Left lung (tissue), 4 donors: ENCODE measurements at regions not wholly inside any gene's neighbourhood (a gene's known extent, or its start where the extent isn't known, plus 50 kb on each side); places are given as distances from the start of the nearest gene placed in this dataset.
"Not testable (repeated sequence)": the region's sequence is repeated elsewhere in the genome, so short reads cannot be mapped to it uniquely, and the experiment has no call there.

ENCODE experiments used
- ATAC-seq: fragments of 200-7000 bp; cut with Tn5 transposase; one replicate; pipeline ENCODE4 v1.9.1; 2020; ENCODE audit warnings: moderate library complexity
- DNase-seq, 4 donors: peaks; one replicate each; pipeline ENCODE4 v3.0.0-alpha.2; 2013 to 2020
- H3K27ac ChIP-seq, 2 donors: fragments of 200-600 bp; sonication (generic) in 1 of 2; one replicate each; pipeline versions ENCODE4 v1.5.0 to v1.8.0; 2020 to 2021
- H3K27me3 ChIP-seq, 2 donors: fragments of 200-600 bp; sonication (generic) in 1 of 2; one replicate each; pipeline versions ENCODE4 v1.5.0 to v1.8.0; 2020 to 2021
- H3K36me3 ChIP-seq, 2 donors: fragments of 200-600 bp; sonication (generic) in 1 of 2; one replicate each; pipeline versions ENCODE4 v1.5.0 to v1.8.0; 2020 to 2021
- H3K4me1 ChIP-seq, 2 donors: fragments of 200-600 bp; one replicate each; pipeline ENCODE4 v1.8.0; 2021
- H3K4me3 ChIP-seq, 2 donors: fragments of 200-600 bp; sonication (generic) in 1 of 2; one replicate each; pipeline versions ENCODE4 v1.5.0 to v1.8.0; 2020 to 2021; ENCODE audit warnings: mild to moderate bottlenecking in 1 of 2
- H3K9me3 ChIP-seq, 2 donors: fragments of 200-600 bp; sonication (generic) in 1 of 2; one replicate each; pipeline versions ENCODE4 v1.5.0 to v1.8.0; 2020 to 2021
- CTCF ChIP-seq, 2 donors: fragments of 200-600 bp; sonication (generic) in 1 of 2; IDR thresholded peaks; one replicate each; pipeline versions ENCODE4 v1.5.0 to v1.8.0; 2021; ENCODE audit warnings: antibody characterized with exemption in 2 of 2
- intact Hi-C, 2 donors: fragments of 100-400 bp; cut with DNase I; formaldehyde crosslinking; loops; one replicate each; pipeline versions ENCODE4 v1.11.2 to v1.14.2; 2022
- donor health status: DM: no; HTN: yes; CAD: no.
- donor health status: DM: no; HTN: no; CAD: no.

DNA sequence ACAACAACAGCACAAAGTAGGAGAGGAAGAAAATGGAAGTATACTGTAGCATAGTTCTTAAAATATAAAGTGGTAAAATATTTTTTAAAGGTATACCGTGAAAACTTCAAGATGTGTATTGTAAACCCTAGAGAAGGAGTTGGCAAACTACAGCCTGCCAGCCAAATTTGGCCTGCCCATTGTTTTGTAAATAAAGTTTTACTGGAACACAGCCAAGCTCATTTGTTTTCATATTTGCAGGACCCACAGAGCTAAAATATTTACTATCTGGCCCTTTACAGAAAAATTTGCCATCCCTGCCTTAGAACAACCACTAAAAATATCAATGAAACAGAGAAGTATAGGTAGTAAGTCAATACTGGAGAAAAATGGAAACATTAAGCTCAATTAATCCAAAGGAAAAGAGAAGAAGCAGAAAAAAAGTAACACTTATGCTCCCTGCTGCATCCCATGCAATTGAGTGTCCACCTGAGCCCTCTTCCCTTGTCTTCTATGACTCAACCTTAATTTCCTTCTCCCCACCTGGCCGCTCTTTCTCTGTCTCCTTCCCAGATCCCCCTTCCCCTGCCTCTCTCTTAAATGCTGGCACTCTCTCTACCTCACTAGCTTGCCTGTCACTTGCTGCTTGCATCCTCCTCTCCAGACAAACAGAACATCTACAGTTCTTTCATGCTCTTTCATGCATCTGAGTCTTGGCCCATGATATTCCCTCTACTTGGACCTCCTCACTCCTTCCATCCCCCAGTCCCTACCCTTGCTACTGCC, 50.6 kb upstream of the FER start:
- H3K27ac ChIP-seq, result no peak overlapping the region
- no peaks in the 10 kb centered on the region for H3K36me3 ChIP-seq
- no peaks in the 10 kb centered on the region for H3K9me3 ChIP-seq
- intact Hi-C loops, result no loop called here
- ATAC-seq (no peak), DNase-seq (no peak)
- no peak for TF ChIP-seq CTCF (IDR thresholded peaks at IDR 0.05)
- no peaks in the 10 kb centered on the region for H3K4me1 ChIP-seq
- no peak overlapping the region for H3K4me3 ChIP-seq
- H3K27me3 ChIP-seq, result no peaks in the 10 kb centered on the region

DNA sequence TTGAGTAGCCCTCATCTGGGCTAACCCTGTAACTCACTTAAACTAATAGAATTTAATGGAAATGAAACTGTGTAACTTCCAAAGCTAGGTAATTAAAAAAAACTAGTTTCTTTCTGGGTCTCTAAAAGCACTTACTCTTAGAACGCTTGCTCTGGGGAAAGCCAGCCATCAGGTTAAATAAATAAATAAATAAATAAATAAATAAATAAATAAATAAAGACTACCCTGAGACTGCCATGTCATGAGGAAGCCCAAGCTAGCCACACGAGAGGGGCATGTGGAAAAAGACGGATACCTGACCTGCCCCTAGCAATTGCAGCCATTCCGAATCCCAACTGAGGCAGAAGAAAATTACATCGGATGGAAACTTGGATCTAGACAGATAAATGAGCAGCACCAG, 51.3 kb upstream of the FER start:
- intact Hi-C loops, result no loop called here
- H3K36me3 ChIP-seq, result no peaks in the 10 kb centered on the region
- TF ChIP-seq CTCF (IDR thresholded peaks at IDR 0.05), result no peak

GRCh38 chr5:108688485-108688884, 59.2 kb upstream of the FER start:
- no peak for DNase-seq
- no peak for TF ChIP-seq CTCF (IDR thresholded peaks at IDR 0.05)
- H3K36me3 ChIP-seq, result no peaks in the 10 kb centered on the region
- H3K9me3 ChIP-seq, result no peaks in the 10 kb centered on the region
- H3K4me1 ChIP-seq, result no peaks in the 10 kb centered on the region
- H3K27me3 ChIP-seq, result no peaks in the 10 kb centered on the region
- intact Hi-C loops, result no loop called here
- no peak overlapping the region for H3K27ac ChIP-seq
- H3K4me3 ChIP-seq, result no peak overlapping the region
- no peak for ATAC-seq

More for the DNA sequence above, 51.3 kb upstream of the FER start:
- H3K4me1 ChIP-seq, result no peaks in the 10 kb centered on the region
- H3K27ac ChIP-seq, result no peak overlapping the region
- H3K9me3 ChIP-seq, result no peaks in the 10 kb centered on the region
- H3K4me3 ChIP-seq, result no peak overlapping the region
- DNase-seq (no peak), ATAC-seq (no peak)
- H3K27me3 ChIP-seq, result no peaks in the 10 kb centered on the region

- no peaks in the 10 kb centered on the region for H3K36me3 ChIP-seq
- ATAC-seq (no peak), DNase-seq (no peak)
- H3K27ac ChIP-seq, result no peak overlapping the region
- H3K4me3 ChIP-seq, result no peak overlapping the region
- no peaks in the 10 kb centered on the region for H3K4me1 ChIP-seq
- no peaks in the 10 kb centered on the region for H3K27me3 ChIP-seq
- H3K9me3 ChIP-seq, result no peaks in the 10 kb centered on the region
- intact Hi-C loops, result no loop called here
- TF ChIP-seq CTCF (IDR thresholded peaks at IDR 0.05), result no peak
Measured at GRCh38 chr5:108687595-108688200, 60.0 kb upstream of the FER start.

DNA sequence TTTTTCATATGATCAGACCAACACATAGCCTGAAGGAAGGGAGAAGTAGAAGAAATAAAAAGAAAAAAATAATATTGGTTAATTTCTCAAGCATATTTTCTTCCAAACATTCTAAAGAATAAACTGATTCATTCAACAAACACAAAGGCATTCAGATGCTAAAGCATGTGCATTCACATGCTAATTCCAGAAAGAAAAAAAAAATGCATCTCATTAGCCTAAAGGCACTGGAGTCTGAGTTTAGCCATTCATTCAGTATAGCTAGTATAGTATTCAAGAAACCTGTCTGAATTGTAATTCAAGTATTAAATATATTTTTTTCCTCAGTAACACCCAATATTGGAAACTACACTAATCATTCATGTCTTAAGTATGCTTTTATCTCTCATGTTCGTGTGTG, 61.0 kb upstream of the FER start:
- Histone ChIP-seq H3K27me3 (no peaks in the 10 kb centered on the region), H3K36me3 (no peaks in the 10 kb centered on the region), H3K4me1 (peaks cover 0 to under 1% of the 10 kb centered on the region in 2 donors), H3K27ac (no peak overlapping the region), H3K9me3 (no peaks in the 10 kb centered on the region), H3K4me3 (no peak overlapping the region)
- ATAC-seq (no peak), DNase-seq (no peak)
- intact Hi-C loops, result no loop called here
- no peak for TF ChIP-seq CTCF (IDR thresholded peaks at IDR 0.05)

DNA sequence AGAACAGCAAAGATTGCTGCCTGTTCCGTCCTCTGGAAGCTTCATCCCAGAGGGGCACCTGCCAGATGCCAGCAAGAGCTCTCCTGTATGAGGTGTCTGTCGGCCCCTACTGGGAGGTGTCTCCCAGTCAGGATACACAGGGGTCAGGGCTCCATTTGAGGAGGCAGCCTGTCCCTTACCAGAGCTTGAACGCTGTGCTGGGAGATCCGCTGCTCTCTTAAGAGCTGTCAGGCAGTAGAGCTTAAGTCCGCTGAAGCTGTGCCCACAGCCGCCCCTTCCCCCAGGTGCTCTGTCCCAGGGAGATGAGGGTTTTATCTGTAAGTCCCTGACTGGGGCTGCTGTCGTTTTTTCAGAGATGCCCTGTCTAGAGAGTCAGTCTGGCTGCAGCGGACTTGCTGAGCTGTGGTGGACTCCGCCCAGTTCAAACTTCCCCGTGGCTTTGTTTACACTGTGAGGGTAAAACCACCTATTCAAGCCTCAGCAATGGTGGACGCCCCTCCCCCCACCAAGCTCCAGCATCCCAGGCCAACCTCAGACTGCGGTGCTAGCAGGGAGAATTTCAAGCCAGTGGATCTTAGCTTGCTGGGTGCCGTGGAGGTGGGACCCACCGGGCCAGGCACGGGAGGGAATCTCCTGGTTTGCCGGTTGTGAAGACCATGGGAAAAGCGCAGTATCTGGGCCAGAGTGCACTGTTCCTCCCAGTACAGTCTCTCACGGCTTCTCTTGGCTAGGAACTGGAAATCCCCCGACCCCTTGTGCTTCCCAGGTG, 62.1 kb upstream of the FER start:
- H3K27me3 ChIP-seq, H3K36me3 ChIP-seq, H3K27ac ChIP-seq, H3K9me3 ChIP-seq, H3K4me1 ChIP-seq, H3K4me3 ChIP-seq, intact Hi-C loops: not testable (repeated sequence)
- ATAC-seq (peak; percentile 63), DNase-seq (peak in 2 of 4 donors; percentile 16 to 36)
